ENCODE measurements at regions not wholly inside any gene's neighbourhood (a gene's known extent, or its start where the extent isn't known, plus 50 kb on each side); places are given as distances from the start of the nearest gene placed in this dataset.

DNA sequence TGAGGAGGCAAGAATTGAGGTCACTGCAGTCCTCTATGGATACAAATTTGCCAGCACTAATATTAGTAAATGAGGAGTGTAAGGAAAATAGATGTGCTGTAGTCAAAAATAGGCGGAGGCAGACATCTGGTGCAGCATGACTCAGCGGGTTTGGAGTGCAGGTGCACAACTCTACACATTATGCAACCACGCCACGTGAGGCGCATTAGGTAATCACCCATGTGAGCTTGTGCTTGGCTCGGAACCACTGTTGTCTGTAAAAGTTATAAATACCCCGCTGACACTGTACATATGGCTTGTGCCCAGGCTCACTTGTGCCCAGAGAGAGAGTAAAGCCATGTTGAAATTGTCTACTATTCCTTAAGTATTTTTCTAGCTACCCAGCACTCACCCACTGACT is 623.5 kb upstream of the NUDT12 start:
- POLR2A ChIA-PET = no interaction called here
- TF ChIP-seq MYC (IDR thresholded peaks at IDR 0.05; ENCODE audit: low read depth, low read length) (no peak), EZH2 (IDR thresholded peaks at IDR 0.05; ENCODE audit: borderline replicate concordance, low read depth, low read length, severe bottlenecking) (no peak), JUN (IDR thresholded peaks at IDR 0.05; ENCODE audit: borderline replicate concordance, insufficient read depth, insufficient read length, low read depth) (no peak), POLR2AphosphoS5 (IDR thresholded peaks at IDR 0.05; ENCODE audit: insufficient read depth, low read depth, low read length) (no peak), POLR2A (IDR thresholded peaks at IDR 0.05; ENCODE audit: low read depth, low read length) (no peak), FOS (IDR thresholded peaks at IDR 0.05; ENCODE audit: borderline replicate concordance, insufficient read depth, low read length) (no peak), GATA2 (IDR thresholded peaks at IDR 0.05; ENCODE audit: insufficient read depth, insufficient read length, low read depth, low read length) (no peak)
- TF ChIP-seq, protein P1, sequence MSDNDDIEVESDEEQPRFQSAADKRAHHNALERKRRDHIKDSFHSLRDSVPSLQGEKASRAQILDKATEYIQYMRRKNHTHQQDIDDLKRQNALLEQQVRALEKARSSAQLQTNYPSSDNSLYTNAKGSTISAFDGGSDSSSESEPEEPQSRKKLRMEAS (IDR thresholded peaks at IDR 0.05; ENCODE audit: insufficient read depth, insufficient read length) = no peak
- TF ChIP-seq, protein P2, sequence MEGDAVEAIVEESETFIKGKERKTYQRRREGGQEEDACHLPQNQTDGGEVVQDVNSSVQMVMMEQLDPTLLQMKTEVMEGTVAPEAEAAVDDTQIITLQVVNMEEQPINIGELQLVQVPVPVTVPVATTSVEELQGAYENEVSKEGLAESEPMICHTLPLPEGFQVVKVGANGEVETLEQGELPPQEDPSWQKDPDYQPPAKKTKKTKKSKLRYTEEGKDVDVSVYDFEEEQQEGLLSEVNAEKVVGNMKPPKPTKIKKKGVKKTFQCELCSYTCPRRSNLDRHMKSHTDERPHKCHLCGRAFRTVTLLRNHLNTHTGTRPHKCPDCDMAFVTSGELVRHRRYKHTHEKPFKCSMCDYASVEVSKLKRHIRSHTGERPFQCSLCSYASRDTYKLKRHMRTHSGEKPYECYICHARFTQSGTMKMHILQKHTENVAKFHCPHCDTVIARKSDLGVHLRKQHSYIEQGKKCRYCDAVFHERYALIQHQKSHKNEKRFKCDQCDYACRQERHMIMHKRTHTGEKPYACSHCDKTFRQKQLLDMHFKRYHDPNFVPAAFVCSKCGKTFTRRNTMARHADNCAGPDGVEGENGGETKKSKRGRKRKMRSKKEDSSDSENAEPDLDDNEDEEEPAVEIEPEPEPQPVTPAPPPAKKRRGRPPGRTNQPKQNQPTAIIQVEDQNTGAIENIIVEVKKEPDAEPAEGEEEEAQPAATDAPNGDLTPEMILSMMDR (IDR thresholded peaks at IDR 0.05; ENCODE audit: extremely low read depth in 1 of 2, insufficient read depth in 1 of 2, low read depth in 1 of 2, low read length in 2 of 2) = no peak
- Histone ChIP-seq H3K79me2 (ENCODE audit: control insufficient read depth, insufficient read depth, low read length) (no peaks in the 10 kb centered on the region), H3K9me1 (replicated peaks; ENCODE audit: control insufficient read depth, extremely low read depth, insufficient read depth, low read length) (no peaks in the 10 kb centered on the region), H3K4me1 (ENCODE audit: control insufficient read depth, extremely low read depth, insufficient read depth, low read length) (peaks cover 17% of the 10 kb centered on the region), H2AFZ (ENCODE audit: low read depth, low read length) (no peak overlapping the region), H3K4me3 (replicated peaks in 1 of 3; ENCODE audit: insufficient read depth in 1 of 3, low read depth in 1 of 3, low read length in 3 of 3) (no peak overlapping the region), H3K36me3 (ENCODE audit: control insufficient read depth in 2 of 2, extremely low read depth in 1 of 2, insufficient read depth in 2 of 2, low read length in 2 of 2) (no peaks in the 10 kb centered on the region), H4K20me1 (replicated peaks; ENCODE audit: control insufficient read depth, extremely low read depth, insufficient read depth, low read length) (no peaks in the 10 kb centered on the region), H3K9ac (replicated peaks; ENCODE audit: extremely low read depth, insufficient read depth, low read length) (no peak overlapping the region), H3K4me2 (ENCODE audit: insufficient read depth, low read length) (no peak overlapping the region), H3K27ac (ENCODE audit: insufficient read depth, low read depth, low read length) (no peak overlapping the region), H3K27me3 (ENCODE audit: control insufficient read depth in 2 of 2, insufficient read depth in 2 of 2, low read length in 2 of 2) (no peaks in the 10 kb centered on the region), H3K9me3 (replicated peaks; ENCODE audit: control insufficient read depth, insufficient read depth, low read length) (no peaks in the 10 kb centered on the region)
- DNase-seq (ENCODE audit: low read depth, low spot score) (no peak), FAIRE-seq (no peak)
- intact Hi-C loops (cut with micrococcal nuclease) (no loop called here), dilution Hi-C loops (cut with MboI; ENCODE audit: extremely low pct_ligation_motif_present, low sequenced_read_pairs) (no loop called here)
- CTCF ChIA-PET = interaction anchor here (1.3 kb wide), 1 partner anchor 604 kb away, joined by 4 read pairs; no protein-coding TSS in a partner anchor
- BruUV-seq (replicated peaks) = no TSS peak

Data from endothelial cell of umbilical vein (primary cell).